ENCODE measurements at regions not wholly inside any gene's neighbourhood (a gene's known extent, or its start where the extent isn't known, plus 50 kb on each side); places are given as distances from the start of the nearest gene placed in this dataset.
"Not testable (repeated sequence)": the region's sequence is repeated elsewhere in the genome, so short reads cannot be mapped to it uniquely, and the experiment has no call there.

GRCh38 chr20:30811885-30812671, 445.4 kb upstream of the DEFB115 start:
- no peak for DNase-seq (ENCODE audit: low spot score)

GRCh38 chr20:30812739-30813411, 444.6 kb upstream of the DEFB115 start:
- no peak for DNase-seq (ENCODE audit: low spot score)

- not testable (repeated sequence) for DNase-seq (ENCODE audit: low spot score)
Measured at GRCh38 chr20:30813412-30814311, 443.8 kb upstream of the DEFB115 start.

GRCh38 chr20:30814312-30814639, 443.2 kb upstream of the DEFB115 start:
- not testable (repeated sequence) for DNase-seq (ENCODE audit: low spot score)

- DNase-seq (ENCODE audit: low spot score): not testable (repeated sequence)
Measured at GRCh38 chr20:30815027-30815576, 442.4 kb upstream of the DEFB115 start.

GRCh38 chr20:30815577-30816181, 441.8 kb upstream of the DEFB115 start:
- no peak for DNase-seq (ENCODE audit: low spot score)

GRCh38 chr20:30816182-30816645, 441.2 kb upstream of the DEFB115 start:
- no peak for DNase-seq (ENCODE audit: low spot score)

GRCh38 chr20:30821615-30822014, 435.8 kb upstream of the DEFB115 start:
- not testable (repeated sequence) for DNase-seq (ENCODE audit: low spot score)

GRCh38 chr20:30824666-30825065, 432.8 kb upstream of the DEFB115 start:
- DNase-seq (ENCODE audit: low spot score): not testable (repeated sequence)

GRCh38 chr20:30845923-30846322, 411.5 kb upstream of the DEFB115 start:
- DNase-seq (ENCODE audit: low spot score): not testable (repeated sequence)

GRCh38 chr20:30868271-30868670, 389.2 kb upstream of the DEFB115 start:
- not testable (repeated sequence) for DNase-seq (ENCODE audit: low spot score)

- not testable (repeated sequence) for DNase-seq (ENCODE audit: low spot score)
Measured at GRCh38 chr20:30871127-30871526, 386.3 kb upstream of the DEFB115 start.

GRCh38 chr20:30872252-30872651, 385.2 kb upstream of the DEFB115 start:
- DNase-seq (ENCODE audit: low spot score): not testable (repeated sequence)

GRCh38 chr20:30875868-30876267, 381.6 kb upstream of the DEFB115 start:
- DNase-seq (ENCODE audit: low spot score): not testable (repeated sequence)

- DNase-seq (ENCODE audit: low spot score): not testable (repeated sequence)
Measured at GRCh38 chr20:30891400-30891799, 366.1 kb upstream of the DEFB115 start.

- DNase-seq (ENCODE audit: low spot score): no peak
Measured at GRCh38 chr20:30892541-30893345, 364.7 kb upstream of the DEFB115 start.

- DNase-seq (ENCODE audit: low spot score): not testable (repeated sequence)
Measured at GRCh38 chr20:30893346-30894314, 363.8 kb upstream of the DEFB115 start.

GRCh38 chr20:30894707-30895353, 362.6 kb upstream of the DEFB115 start:
- peak; percentile 79 for DNase-seq (ENCODE audit: low spot score)
